ENCODE measurements at regions not wholly inside any gene's neighbourhood (a gene's known extent, or its start where the extent isn't known, plus 50 kb on each side); places are given as distances from the start of the nearest gene placed in this dataset.
A peak's percentile ranks its signal among the peaks of the same experiment; 100 is the strongest.

- Histone ChIP-seq H3K27ac (no peak overlapping the region), H3K27me3 (peaks cover 4% of the 10 kb centered on the region), H3K9me3 (no peaks in the 10 kb centered on the region), H3K36me3 (no peaks in the 10 kb centered on the region), H3K4me1 (no peaks in the 10 kb centered on the region), H3K4me3 (no peak overlapping the region)
- 72 to 74% methylated on average over 4 of the region's 4 CpGs for WGBS, 2 donors (ENCODE audit: low coverage in 1 of 2)
- ATAC-seq: no peak
- TF ChIP-seq EP300 (IDR thresholded peaks at IDR 0.05) (no peak), CTCF (IDR thresholded peaks at IDR 0.05) (no peak), POLR2AphosphoS5 (IDR thresholded peaks at IDR 0.05) (no peak), POLR2A (IDR thresholded peaks at IDR 0.05) (no peak)
Measured at GRCh38 chr6:164404812-164405488, 904.5 kb downstream of the C6orf118 start.

GRCh38 chr6:164401871-164402270, 907.5 kb downstream of the C6orf118 start:
- H3K4me1 ChIP-seq: no peaks in the 10 kb centered on the region
- no peaks in the 10 kb centered on the region for H3K27me3 ChIP-seq
- 100% methylated on average over 2 of the region's 2 CpGs for WGBS, 2 donors (ENCODE audit: low coverage in 1 of 2)
- no peaks in the 10 kb centered on the region for H3K9me3 ChIP-seq
- H3K36me3 ChIP-seq: no peaks in the 10 kb centered on the region
- no peak overlapping the region for H3K4me3 ChIP-seq
- TF ChIP-seq EP300 (IDR thresholded peaks at IDR 0.05) (no peak), POLR2A (IDR thresholded peaks at IDR 0.05) (no peak), POLR2AphosphoS5 (IDR thresholded peaks at IDR 0.05) (no peak), CTCF (IDR thresholded peaks at IDR 0.05) (no peak)
- no peak for ATAC-seq
- no peak overlapping the region for H3K27ac ChIP-seq

GRCh38 chr6:164398647-164399046, 910.8 kb downstream of the C6orf118 start:
- Histone ChIP-seq H3K36me3 (no peaks in the 10 kb centered on the region), H3K27me3 (no peaks in the 10 kb centered on the region), H3K4me1 (no peaks in the 10 kb centered on the region), H3K27ac (no peak overlapping the region), H3K9me3 (no peaks in the 10 kb centered on the region), H3K4me3 (no peak overlapping the region)
- WGBS, 2 donors (ENCODE audit: low coverage in 1 of 2): 45 to 82% methylated on average over 1 of the region's 1 CpG
- ATAC-seq: no peak
- no peak for TF ChIP-seq CTCF (IDR thresholded peaks at IDR 0.05)
- no peak for TF ChIP-seq POLR2AphosphoS5 (IDR thresholded peaks at IDR 0.05)
- no peak for TF ChIP-seq EP300 (IDR thresholded peaks at IDR 0.05)
- no peak for TF ChIP-seq POLR2A (IDR thresholded peaks at IDR 0.05)

- no peaks in the 10 kb centered on the region for H3K36me3 ChIP-seq
- no peaks in the 10 kb centered on the region for H3K4me1 ChIP-seq
- peak overlapping the region in 1 of 2 donors; percentile 33 for H3K4me3 ChIP-seq
- H3K27me3 ChIP-seq: no peaks in the 10 kb centered on the region
- ATAC-seq: peak; percentile 22
- no peak for TF ChIP-seq POLR2AphosphoS5 (IDR thresholded peaks at IDR 0.05)
- no peaks in the 10 kb centered on the region for H3K9me3 ChIP-seq
- H3K27ac ChIP-seq: peak overlapping the region in 3 of 4 donors; percentile 0 to 35 (median 35)
- WGBS, 2 donors (ENCODE audit: low coverage in 1 of 2): 73 to 80% methylated on average over 5 to 6 of the region's 9 CpGs
Measured at GRCh38 chr6:164396071-164397047, 913.0 kb downstream of the C6orf118 start.

GRCh38 chr6:164379795-164380194, 929.6 kb downstream of the C6orf118 start:
- no peak for ATAC-seq
- 14 to 45% methylated on average over 1 of the region's 1 CpG for WGBS, 2 donors (ENCODE audit: low coverage in 1 of 2)
- no peaks in the 10 kb centered on the region for H3K27me3 ChIP-seq
- H3K36me3 ChIP-seq: no peaks in the 10 kb centered on the region
- TF ChIP-seq EP300 (IDR thresholded peaks at IDR 0.05): no peak
- TF ChIP-seq POLR2A (IDR thresholded peaks at IDR 0.05): no peak
- no peak for TF ChIP-seq CTCF (IDR thresholded peaks at IDR 0.05)
- TF ChIP-seq POLR2AphosphoS5 (IDR thresholded peaks at IDR 0.05): no peak
- peaks cover 0 to 9% (median 0%) of the 10 kb centered on the region in 3 donors for H3K9me3 ChIP-seq
- no peak overlapping the region for H3K27ac ChIP-seq
- H3K4me1 ChIP-seq: no peaks in the 10 kb centered on the region
- H3K4me3 ChIP-seq: no peak overlapping the region
